ENCODE measurements at regions not wholly inside any gene's neighbourhood (a gene's known extent, or its start where the extent isn't known, plus 50 kb on each side); places are given as distances from the start of the nearest gene placed in this dataset.
A peak's percentile ranks its signal among the peaks of the same experiment; 100 is the strongest.

DNA sequence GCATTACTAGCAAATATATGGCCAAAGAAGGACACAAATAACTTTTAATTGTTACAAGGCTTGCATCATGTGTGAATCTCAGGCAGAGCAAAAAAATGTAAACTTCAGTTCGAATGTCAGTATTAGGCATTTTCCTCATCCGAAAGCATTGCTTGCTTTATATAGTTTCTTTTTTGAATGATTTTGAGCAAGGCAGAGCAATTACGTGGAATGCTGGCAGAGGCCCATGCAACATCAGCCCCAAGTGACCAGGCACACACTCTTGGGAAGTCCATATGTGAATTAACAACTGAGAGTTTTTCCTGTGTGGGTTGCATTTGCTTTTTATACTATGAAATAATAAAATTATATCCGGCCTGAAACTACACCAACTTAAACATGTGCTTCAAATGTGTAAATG lies 274.8 kb downstream of the PTPRC start:
- Histone ChIP-seq H3K9ac (ENCODE audit: insufficient read depth, low read depth, low read length) (no peak overlapping the region), H3K4me2 (ENCODE audit: low read depth, low read length) (no peak overlapping the region), H3K36me3 (replicated peaks in 1 of 2; ENCODE audit: control insufficient read depth in 1 of 2, insufficient read depth in 2 of 2, low read length in 2 of 2) (no peaks in the 10 kb centered on the region), H3K79me2 (ENCODE audit: insufficient read depth, low read length) (no peaks in the 10 kb centered on the region), H3K4me3 (replicated peaks in 1 of 3; ENCODE audit: insufficient read depth in 1 of 3, low read depth in 2 of 3, low read length in 3 of 3) (no peak overlapping the region), H3K27ac (ENCODE audit: extremely low read length, insufficient read depth, low read length) (no peak overlapping the region), H3K27me3 (ENCODE audit: control insufficient read depth in 1 of 2, insufficient read depth in 2 of 2, low read length in 2 of 2) (no peaks in the 10 kb centered on the region), H3K9me3 (ENCODE audit: low read length) (no peaks in the 10 kb centered on the region), H3K4me1 (ENCODE audit: insufficient read depth, low read length) (no peaks in the 10 kb centered on the region), H2AFZ (ENCODE audit: low read length) (no peak overlapping the region), H4K20me1 (ENCODE audit: insufficient read depth, low read length) (no peaks in the 10 kb centered on the region)
- ATAC-seq (no peak), DNase-seq (ENCODE audit: low spot score) (no peak), FAIRE-seq (no peak)
- intact Hi-C loops (cut with micrococcal nuclease; ENCODE audit: unreplicated experiment), result no loop called here
- CTCF ChIA-PET (ENCODE audit: low intra/inter-chr PET ratio, low total read pairs), result no interaction called here
- POLR2A ChIA-PET, result no interaction called here
- BruUV-seq (replicated peaks), result no TSS peak
- TF ChIP-seq HNRNPH1 (optimal IDR thresholded peaks at IDR 0.05; ENCODE audit: low read depth, low read length) (no peak), ZBTB8A (CRISPR knock-in tag; IDR thresholded peaks at IDR 0.05; ENCODE audit: borderline replicate concordance, low read depth) (no peak), ETV6 (CRISPR knock-in tag; conservative IDR thresholded peaks at IDR 0.05) (no peak), HHEX (CRISPR knock-in tag; IDR thresholded peaks at IDR 0.05) (no peak), MNT (IDR thresholded peaks at IDR 0.05) (peak; percentile 89), FOXO1 (CRISPR knock-in tag; IDR thresholded peaks at IDR 0.05) (no peak), HES4 (CRISPR knock-in tag; IDR thresholded peaks at IDR 0.05; ENCODE audit: borderline replicate concordance) (no peak), CBX2 (IDR thresholded peaks at IDR 0.05; ENCODE audit: low read depth, low read length) (no peak), CBX2 (CRISPR knock-in tag; IDR thresholded peaks at IDR 0.05; ENCODE audit: low read depth) (no peak)
- TF ChIP-seq, protein P1, sequence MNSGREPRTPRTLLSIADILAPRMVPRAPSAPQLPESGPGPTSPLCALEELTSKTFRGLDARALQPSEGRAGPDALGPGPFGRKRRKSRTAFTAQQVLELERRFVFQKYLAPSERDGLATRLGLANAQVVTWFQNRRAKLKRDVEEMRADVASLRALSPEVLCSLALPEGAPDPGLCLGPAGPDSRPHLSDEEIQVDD (CRISPR knock-in tag; IDR thresholded peaks at IDR 0.05; ENCODE audit: borderline replicate concordance), result no peak
- 78% methylated on average over 4 of the region's 4 CpGs for WGBS (ENCODE audit: low lambda C conversion rate)
- in situ Hi-C loops (cut with HindIII; ENCODE audit: extremely low pct_ligation_motif_present, low pct_unique_long_range_greater_than_20kb), result no loop called here
